ENCODE measurements at regions not wholly inside any gene's neighbourhood (a gene's known extent, or its start where the extent isn't known, plus 50 kb on each side); places are given as distances from the start of the nearest gene placed in this dataset.

DNA sequence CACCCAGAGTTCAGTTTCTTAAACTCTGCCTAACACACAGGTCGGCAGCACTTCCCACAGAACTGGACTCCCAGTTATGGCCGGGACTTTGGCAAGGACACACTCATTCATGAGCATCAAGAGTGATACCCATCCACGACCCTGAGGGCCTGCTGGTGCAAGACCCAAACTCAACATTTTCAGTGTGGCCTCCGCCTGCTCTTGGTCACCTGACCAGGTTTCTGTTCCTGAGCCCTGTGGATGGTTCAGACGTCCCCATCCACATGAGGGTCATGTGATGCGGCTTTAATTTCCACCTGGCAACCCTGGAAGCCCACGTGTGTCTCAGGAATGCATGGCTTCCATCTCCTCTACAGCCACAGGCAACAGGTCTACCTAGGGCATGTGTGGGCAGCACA, 245.3 kb downstream of the DLL1 start:
- Mint-ChIP-seq H3K4me1 (ENCODE audit: unreplicated experiment) (peaks cover 5% of the 10 kb centered on the region), H3K27me3 (peaks cover 14% of the 10 kb centered on the region), H3K36me3 (no peaks in the 10 kb centered on the region), H3K4me3 (no peak overlapping the region), H3K27ac (no peak overlapping the region), H3K9me3 (no peaks in the 10 kb centered on the region)
- TF ChIP-seq, protein P1, sequence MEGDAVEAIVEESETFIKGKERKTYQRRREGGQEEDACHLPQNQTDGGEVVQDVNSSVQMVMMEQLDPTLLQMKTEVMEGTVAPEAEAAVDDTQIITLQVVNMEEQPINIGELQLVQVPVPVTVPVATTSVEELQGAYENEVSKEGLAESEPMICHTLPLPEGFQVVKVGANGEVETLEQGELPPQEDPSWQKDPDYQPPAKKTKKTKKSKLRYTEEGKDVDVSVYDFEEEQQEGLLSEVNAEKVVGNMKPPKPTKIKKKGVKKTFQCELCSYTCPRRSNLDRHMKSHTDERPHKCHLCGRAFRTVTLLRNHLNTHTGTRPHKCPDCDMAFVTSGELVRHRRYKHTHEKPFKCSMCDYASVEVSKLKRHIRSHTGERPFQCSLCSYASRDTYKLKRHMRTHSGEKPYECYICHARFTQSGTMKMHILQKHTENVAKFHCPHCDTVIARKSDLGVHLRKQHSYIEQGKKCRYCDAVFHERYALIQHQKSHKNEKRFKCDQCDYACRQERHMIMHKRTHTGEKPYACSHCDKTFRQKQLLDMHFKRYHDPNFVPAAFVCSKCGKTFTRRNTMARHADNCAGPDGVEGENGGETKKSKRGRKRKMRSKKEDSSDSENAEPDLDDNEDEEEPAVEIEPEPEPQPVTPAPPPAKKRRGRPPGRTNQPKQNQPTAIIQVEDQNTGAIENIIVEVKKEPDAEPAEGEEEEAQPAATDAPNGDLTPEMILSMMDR (conservative IDR thresholded peaks at IDR 0.05), result no peak
- DNase-seq (ENCODE audit: extremely low spot score, unreplicated experiment), result no peak

DNA sequence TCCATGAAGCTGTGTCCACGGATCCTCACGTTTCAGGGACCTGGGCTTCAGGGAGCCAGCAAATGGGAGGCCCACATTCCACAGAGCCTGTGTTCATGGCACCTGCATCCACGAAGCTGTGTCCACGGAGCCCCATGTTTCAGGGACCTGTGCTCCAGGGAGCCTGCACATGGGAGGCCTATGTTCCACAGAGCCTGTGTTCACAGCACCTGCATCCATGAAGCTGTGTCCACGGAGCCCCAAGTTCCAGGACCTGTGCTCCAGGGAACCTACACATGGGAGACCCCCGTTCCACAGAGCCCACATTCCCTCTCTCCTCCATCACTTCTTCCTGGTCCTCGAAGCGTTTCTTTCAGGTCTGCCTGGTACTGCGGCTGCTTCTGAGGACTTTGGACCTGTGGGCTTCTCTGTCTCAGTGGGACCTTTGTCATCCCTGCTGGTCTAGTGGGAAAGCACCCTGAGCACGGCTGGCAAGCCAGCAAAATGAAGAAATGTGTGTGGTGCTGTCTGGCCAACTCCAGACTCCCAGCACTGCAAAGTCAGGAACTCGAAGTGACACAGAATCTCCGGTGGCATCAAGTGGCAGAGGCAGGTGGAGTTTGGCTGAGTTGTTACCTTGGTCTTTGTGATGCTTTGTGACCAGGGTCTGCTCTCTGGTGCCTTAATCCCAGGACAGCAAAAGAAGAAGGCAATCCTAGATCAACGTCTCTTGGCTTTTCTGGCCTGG, 245.9 kb downstream of the DLL1 start:
- H3K9me3 Mint-ChIP-seq, result no peaks in the 10 kb centered on the region
- H3K27me3 Mint-ChIP-seq, result peaks cover 15% of the 10 kb centered on the region
- no peaks in the 10 kb centered on the region for H3K36me3 Mint-ChIP-seq
- DNase-seq (ENCODE audit: extremely low spot score, unreplicated experiment), result no peak
- H3K27ac Mint-ChIP-seq, result no peak overlapping the region
- no peak overlapping the region for H3K4me3 Mint-ChIP-seq
- H3K4me1 Mint-ChIP-seq (ENCODE audit: unreplicated experiment), result peaks cover 8% of the 10 kb centered on the region
- TF ChIP-seq, protein P1 (conservative IDR thresholded peaks at IDR 0.05), result no peak

DNA sequence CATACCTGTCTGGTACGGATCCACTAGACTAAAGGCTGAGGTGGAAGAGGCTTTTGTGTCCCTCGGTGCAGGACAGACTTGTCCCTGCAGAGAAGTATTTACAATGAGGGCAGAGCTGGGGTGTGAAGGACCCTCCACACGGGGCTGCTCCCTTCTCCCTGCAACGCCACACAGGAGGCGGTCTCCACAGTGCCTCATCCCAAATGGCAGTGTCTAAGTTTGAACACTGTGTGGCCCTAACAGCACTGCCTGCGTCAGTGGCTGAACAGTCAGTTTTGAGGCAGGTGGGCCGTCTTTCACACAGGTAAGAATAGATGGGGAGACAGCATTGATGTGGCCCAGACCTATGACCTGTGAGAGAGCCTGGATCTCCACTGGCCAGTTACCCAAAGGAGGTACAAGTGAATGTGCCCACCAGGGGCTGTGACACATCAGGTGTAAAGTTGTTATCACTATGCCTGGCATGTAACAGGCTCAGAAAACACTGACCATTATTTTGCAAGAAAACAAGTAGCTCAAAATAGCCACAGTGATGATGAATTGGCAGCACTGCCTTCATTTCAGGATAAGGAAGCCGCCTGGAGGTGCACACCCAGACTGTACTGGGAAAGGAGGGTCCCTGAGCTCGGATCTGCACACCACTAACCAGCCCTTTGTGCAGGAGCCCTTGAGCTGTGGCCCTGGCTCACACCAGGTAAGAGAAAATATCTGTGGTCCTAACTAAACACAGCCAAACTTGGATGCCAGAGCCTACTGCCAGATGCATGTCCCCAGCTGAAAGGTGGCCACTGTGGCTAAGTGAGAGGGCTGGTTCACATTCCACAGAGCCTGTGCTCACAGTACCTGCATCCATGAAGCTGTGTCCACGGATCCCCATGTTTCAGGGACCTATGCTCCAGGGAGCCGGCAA, 246.7 kb downstream of the DLL1 start:
- Mint-ChIP-seq H3K4me1 (ENCODE audit: unreplicated experiment) (peaks cover 8% of the 10 kb centered on the region), H3K9me3 (no peaks in the 10 kb centered on the region), H3K27ac (no peak overlapping the region), H3K4me3 (no peak overlapping the region), H3K27me3 (peaks cover 11% of the 10 kb centered on the region), H3K36me3 (no peaks in the 10 kb centered on the region)
- TF ChIP-seq, protein P1 (conservative IDR thresholded peaks at IDR 0.05), result no peak
- DNase-seq (ENCODE audit: extremely low spot score, unreplicated experiment), result no peak

DNA sequence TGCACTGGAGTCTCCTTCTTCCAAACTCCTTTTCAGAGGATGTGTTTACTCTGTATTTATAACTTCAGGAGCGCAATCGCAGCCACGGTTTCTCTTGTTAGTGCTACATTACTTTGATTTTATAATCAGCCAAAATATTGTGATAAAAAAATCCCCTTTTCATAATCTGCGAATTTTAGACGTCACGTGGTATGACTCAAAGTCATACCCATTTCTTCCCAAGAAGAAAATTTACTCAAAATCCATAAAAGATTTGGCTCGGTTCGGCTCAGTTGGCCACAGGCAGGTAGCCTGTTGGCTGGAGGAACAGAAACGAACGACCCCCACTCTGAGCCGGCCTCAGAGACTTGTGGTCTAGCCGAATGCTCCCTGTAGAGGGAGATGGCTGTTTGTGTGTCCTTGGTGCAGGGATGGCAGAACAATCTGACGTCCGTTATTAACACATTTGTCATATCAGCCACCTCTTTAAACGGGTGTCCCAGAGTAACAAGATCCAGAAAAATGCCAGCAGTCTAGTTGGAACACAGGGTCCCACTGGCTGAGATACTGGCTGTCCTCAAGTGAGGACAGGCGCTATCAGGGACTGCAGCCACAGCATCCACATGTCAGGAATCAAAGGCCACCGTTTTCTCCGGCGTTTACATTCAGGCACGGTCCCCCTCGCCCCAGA, 247.6 kb downstream of the DLL1 start:
- H3K27ac Mint-ChIP-seq, result no peak overlapping the region
- H3K27me3 Mint-ChIP-seq, result peaks cover 10% of the 10 kb centered on the region
- no peaks in the 10 kb centered on the region for H3K9me3 Mint-ChIP-seq

DNA sequence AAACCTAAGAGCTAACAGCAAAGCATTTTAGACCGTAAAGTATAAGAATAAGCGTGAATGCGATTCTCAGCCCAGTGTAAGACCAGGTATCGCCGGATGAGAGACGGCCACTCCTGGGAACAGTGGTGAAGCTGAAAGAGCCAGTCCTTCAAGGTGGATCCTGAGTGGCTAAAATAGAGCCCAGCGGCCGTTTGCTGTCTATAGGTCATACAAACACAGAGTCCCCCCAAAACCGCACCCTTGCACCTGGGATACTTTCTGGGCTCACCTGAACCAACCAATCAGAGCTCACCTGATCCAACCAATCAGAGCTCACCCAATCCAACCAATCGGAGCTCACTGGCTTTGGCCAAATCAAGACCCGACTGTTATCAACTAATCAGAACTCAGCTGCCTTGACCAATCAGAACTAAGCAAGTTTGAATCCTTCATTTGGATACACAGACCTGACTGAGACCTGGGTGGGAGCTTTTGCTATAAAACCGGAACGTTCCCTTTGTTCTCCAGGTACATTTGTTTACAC, 248.2 kb downstream of the DLL1 start:
- Mint-ChIP-seq H3K4me1 (ENCODE audit: unreplicated experiment) (peaks cover 14% of the 10 kb centered on the region), H3K4me3 (no peak overlapping the region), H3K27me3 (peaks cover 10% of the 10 kb centered on the region), H3K9me3 (no peaks in the 10 kb centered on the region), H3K27ac (no peak overlapping the region), H3K36me3 (no peaks in the 10 kb centered on the region)
- TF ChIP-seq, protein P1 (conservative IDR thresholded peaks at IDR 0.05), result no peak
- DNase-seq (ENCODE audit: extremely low spot score, unreplicated experiment), result no peak

More for the DNA sequence above, 247.6 kb downstream of the DLL1 start:
- Mint-ChIP-seq H3K36me3 (no peaks in the 10 kb centered on the region), H3K4me1 (ENCODE audit: unreplicated experiment) (peaks cover 12% of the 10 kb centered on the region), H3K4me3 (no peak overlapping the region)
- DNase-seq (ENCODE audit: extremely low spot score, unreplicated experiment), result no peak
- TF ChIP-seq, protein P1 (conservative IDR thresholded peaks at IDR 0.05), result no peak

Measured in type B pancreatic cell (in vitro differentiated cells).